ENCODE measurements at regions not wholly inside any gene's neighbourhood (a gene's known extent, or its start where the extent isn't known, plus 50 kb on each side); places are given as distances from the start of the nearest gene placed in this dataset.

- Histone ChIP-seq H3K23me2 (ENCODE audit: insufficient read length, low read depth, low read length, poor library complexity, severe bottlenecking) (no peaks in the 10 kb centered on the region), H4K5ac (ENCODE audit: insufficient read length, low read depth, low read length) (no peak overlapping the region), H4K8ac (replicated peaks; ENCODE audit: insufficient read length, low read depth, low read length) (no peak overlapping the region), H3K4me2 (ENCODE audit: insufficient read depth, insufficient read length, low read length) (no peak overlapping the region), H2AK5ac (ENCODE audit: insufficient read length, low read length) (no peak overlapping the region), H2BK15ac (ENCODE audit: low read depth, low read length) (no peak overlapping the region), H2AFZ (ENCODE audit: low read length) (no peak overlapping the region), H2BK20ac (ENCODE audit: low read depth, low read length, poor library complexity, severe bottlenecking) (no peak overlapping the region), H3K14ac (ENCODE audit: insufficient read depth, low read length) (no peak overlapping the region), H3K9me3 (ENCODE audit: control insufficient read depth, low read depth, low read length) (no peaks in the 10 kb centered on the region), H4K20me1 (ENCODE audit: control insufficient read depth, insufficient read depth, insufficient read length) (no peaks in the 10 kb centered on the region), H2BK120ac (ENCODE audit: low read depth, low read length, poor library complexity, severe bottlenecking) (no peak overlapping the region), H3K23ac (ENCODE audit: insufficient read length, low read depth, low read length) (no peak overlapping the region), H3K56ac (ENCODE audit: insufficient read length, low read depth, low read length) (no peak overlapping the region), H2BK5ac (ENCODE audit: insufficient read length, low read length) (no peak overlapping the region), H3K79me2 (ENCODE audit: insufficient read depth, low read length) (no peaks in the 10 kb centered on the region), H4K91ac (ENCODE audit: insufficient read length, low read depth, low read length) (no peak overlapping the region), H3K27ac (ENCODE audit: insufficient read length, low read depth, low read length) (no peak overlapping the region), H3K18ac (ENCODE audit: insufficient read length, low read depth, low read length) (no peak overlapping the region), H3T11ph (ENCODE audit: low read length) (no peak overlapping the region), H3K79me1 (ENCODE audit: insufficient read depth, low read depth, low read length, poor library complexity, severe bottlenecking) (no peaks in the 10 kb centered on the region), H3K4ac (ENCODE audit: low read depth, low read length) (no peak overlapping the region), H2BK12ac (ENCODE audit: insufficient read length, low read depth, low read length) (no peak overlapping the region), H3K27me3 (ENCODE audit: insufficient read depth, low read length) (no peaks in the 10 kb centered on the region), H3K9ac (ENCODE audit: extremely low read depth, insufficient read length, low read length) (no peak overlapping the region), H3K4me1 (ENCODE audit: insufficient read depth, low read length) (peaks cover 9% of the 10 kb centered on the region)
- no peak overlapping the region for H3K27ac Mint-ChIP-seq
- no peak overlapping the region for H3K4me3 Mint-ChIP-seq
- no peaks in the 10 kb centered on the region for H3K9me3 Mint-ChIP-seq
- H3K4me1 Mint-ChIP-seq: peaks cover 31 to 35% of the 10 kb centered on the region in 2 experiments
- no peak for DNase-seq
- peaks cover 3% of the 10 kb centered on the region for H3K27me3 Mint-ChIP-seq (ENCODE audit: low read depth)
- no peaks in the 10 kb centered on the region for H3K36me3 Mint-ChIP-seq (ENCODE audit: insufficient read depth in 1 of 3, low read depth in 3 of 3)
- no peak for TF ChIP-seq CTCF (conservative IDR thresholded peaks at IDR 0.05)
- no CpG with 5 or more reads among the region's 4 CpGs for WGBS (ENCODE audit: extremely low coverage, insufficient read length, low lambda C conversion rate)
Observed at GRCh38 chr4:10303291-10303690, 153.9 kb downstream of the ZNF518B start.
